Neural cell (in vitro differentiated cells): ENCODE measurements at regions not wholly inside any gene's neighbourhood (a gene's known extent, or its start where the extent isn't known, plus 50 kb on each side); places are given as distances from the start of the nearest gene placed in this dataset.

Experiments used
- H2AFZ ChIP-seq: fragments of 200-600, 300-800 bp; sonication (generic), shearing (Covaris generic); 2 replicates; pipeline ENCODE4 v1.6.0; 2014; ENCODE audit warnings: low read depth, mild to moderate bottlenecking, antibody characterized with exemption, low read length, moderate library complexity
- H3F3A ChIP-seq: fragments of 200-600 bp; shearing (Covaris generic); 2 replicates; pipeline ENCODE4 v1.6.1; 2016; ENCODE audit warnings: mild to moderate bottlenecking, moderate library complexity, mixed read lengths, antibody characterized with exemption, low read length; ENCODE audit not compliant: insufficient read depth, poor library complexity, severe bottlenecking
- H3K27ac ChIP-seq: fragments of 200-600, 300-800 bp; sonication (generic), shearing (Covaris generic); 2 replicates; pipeline ENCODE4 v1.5.1; 2014; ENCODE audit warnings: mild to moderate bottlenecking, low read length, moderate library complexity
- H3K27me3 ChIP-seq: fragments of 300-800, 200-600 bp; sonication (generic), shearing (Covaris generic); 2 replicates; pipeline ENCODE4 v1.6.0; 2014; ENCODE audit warnings: mild to moderate bottlenecking, low read depth, low read length, moderate library complexity; ENCODE audit not compliant: insufficient read depth
- H3K36me3 ChIP-seq: fragments of 300-800, 200-600 bp; sonication (generic), shearing (Covaris generic); 2 replicates; pipeline ENCODE4 v1.5.1; 2014; ENCODE audit warnings: mild to moderate bottlenecking, antibody characterized with exemption, low read length, moderate library complexity; ENCODE audit not compliant: insufficient read depth
- H3K4me2 ChIP-seq: fragments of 300-800, 200-600 bp; sonication (generic), shearing (Covaris generic); 2 replicates; pipeline ENCODE4 v1.6.0; 2014; ENCODE audit warnings: mild to moderate bottlenecking, low read length
- H3K4me3 ChIP-seq: fragments of 300-800, 200-600 bp; sonication (generic), shearing (Covaris generic); 2 replicates; pipeline ENCODE4 v1.5.1; 2014; ENCODE audit warnings: mild to moderate bottlenecking, low read length, moderate library complexity
- H3K79me2 ChIP-seq: fragments of 200-600 bp; shearing (Covaris generic); replicated peaks from 2 replicates; pipeline ENCODE4 v1.6.0; 2014; ENCODE audit warnings: mild to moderate bottlenecking, low read length, moderate library complexity; ENCODE audit not compliant: insufficient read depth
- H3K9ac ChIP-seq: fragments of 300-800, 200-600 bp; sonication (generic), shearing (Covaris generic); 2 replicates; pipeline ENCODE4 v1.6.1; 2016; ENCODE audit warnings: mild to moderate bottlenecking, low read length, mixed read lengths
- H3K9me2 ChIP-seq: fragments of 200-600 bp; shearing (Covaris generic); 2 replicates; pipeline ENCODE4 v1.6.1; 2016; ENCODE audit warnings: mild to moderate bottlenecking, low read length, mixed read lengths; ENCODE audit not compliant: insufficient read depth
- H3K9me3 ChIP-seq: fragments of 200-600, 300-800 bp; sonication (generic), shearing (Covaris generic); 2 replicates; pipeline ENCODE4 v1.6.1; 2016; ENCODE audit warnings: mild to moderate bottlenecking, mixed run types, low read length, moderate library complexity, mixed read lengths
- H4K20me1 ChIP-seq: fragments of 200-600 bp; shearing (Covaris generic); 2 replicates; pipeline ENCODE4 v1.6.1; 2016; ENCODE audit warnings: mild to moderate bottlenecking, mixed run types; ENCODE audit not compliant: insufficient read depth
- EP300 ChIP-seq: fragments of 450-650 bp; conservative IDR thresholded peaks from 2 replicates; pipeline ENCODE4 v1.6.1; 2014; ENCODE audit warnings: antibody characterized with exemption, mild to moderate bottlenecking, moderate library complexity; ENCODE audit not compliant: poor library complexity, severe bottlenecking
- EZH2 ChIP-seq: fragments of 200-600, 300-800 bp; shearing (Covaris generic), sonication (generic); IDR thresholded peaks from 2 replicates; pipeline ENCODE4 v1.6.1; 2014; ENCODE audit warnings: antibody characterized with exemption, low read length, borderline replicate concordance, mild to moderate bottlenecking; ENCODE audit not compliant: insufficient read depth, poor library complexity, severe bottlenecking
- MXI1 ChIP-seq: fragments of 450-650 bp; conservative IDR thresholded peaks from 2 replicates; pipeline ENCODE4 v1.6.1; 2014; ENCODE audit warnings: antibody characterized with exemption, mild to moderate bottlenecking; ENCODE audit not compliant: poor library complexity, severe bottlenecking
- POLR2AphosphoS5 ChIP-seq: IDR thresholded peaks from 2 replicates; pipeline ENCODE4 v1.6.1; 2012
- RAD21 ChIP-seq: fragments of 450-650 bp; conservative IDR thresholded peaks from 2 replicates; pipeline ENCODE4 v1.6.1; 2014; ENCODE audit warnings: antibody characterized with exemption, mild to moderate bottlenecking, moderate library complexity
- SMC3 ChIP-seq: fragments of 450-650 bp; conservative IDR thresholded peaks from 2 replicates; pipeline ENCODE4 v1.6.1; 2014; ENCODE audit warnings: antibody characterized with exemption, mild to moderate bottlenecking, moderate library complexity; ENCODE audit not compliant: poor library complexity
- TAF1 ChIP-seq: IDR thresholded peaks from 2 replicates; pipeline ENCODE4 v1.6.1; 2012; ENCODE audit warnings: low read depth
- TF ChIP-seq, protein P1 (sequence below): IDR thresholded peaks from 2 replicates; pipeline ENCODE4 v1.6.1; 2012; ENCODE audit warnings: borderline replicate concordance
- TF ChIP-seq, protein P2 (sequence below): fragments of 450-650 bp; IDR thresholded peaks from 2 replicates; pipeline ENCODE4 v1.5.1; 2014; ENCODE audit warnings: antibody characterized with exemption, mild to moderate bottlenecking, moderate library complexity; ENCODE audit not compliant: poor library complexity, severe bottlenecking

DNA sequence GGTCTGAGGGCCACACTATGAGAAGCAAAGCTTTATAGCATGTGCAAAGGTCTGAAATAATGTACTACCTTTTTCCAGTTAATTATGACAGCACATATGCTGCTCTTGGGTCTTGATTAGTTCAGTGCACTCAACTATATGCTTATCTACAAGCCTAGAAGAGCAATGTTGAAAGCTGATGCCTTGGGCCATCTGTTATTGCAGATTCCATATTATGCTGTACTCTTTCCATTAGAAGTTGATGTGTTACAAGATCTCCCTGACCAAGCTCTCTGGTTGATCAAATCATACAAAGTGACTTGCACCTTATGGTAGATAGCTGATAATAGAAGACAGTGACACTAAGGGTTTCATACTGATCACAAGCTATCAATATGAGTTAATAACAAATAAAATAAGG, 327.3 kb downstream of the FRK start:
- peaks cover 10% of the 10 kb centered on the region for H3K9me3 ChIP-seq
- no peak overlapping the region for H3K4me3 ChIP-seq

DNA sequence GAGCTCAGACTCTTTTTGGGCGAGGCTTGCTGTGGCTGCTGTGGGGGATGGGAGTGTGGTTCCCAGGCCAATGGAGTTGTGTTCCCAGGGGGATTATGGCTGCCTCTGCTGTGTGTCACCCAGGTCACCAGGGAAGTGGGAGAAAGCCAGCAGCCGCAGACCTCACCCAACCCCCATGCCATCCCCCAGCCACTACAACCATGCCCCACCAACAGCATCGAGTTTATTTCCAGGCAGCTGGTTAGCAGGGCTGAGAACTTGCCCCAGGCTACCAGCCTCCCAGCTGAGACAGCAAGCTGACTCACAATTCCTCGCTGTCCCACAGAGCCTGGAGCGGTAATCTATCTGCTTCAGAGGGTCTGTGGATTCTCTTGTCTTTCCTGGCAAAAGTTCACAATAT, 331.7 kb downstream of the FRK start:
- Histone ChIP-seq H3K4me2 (no peak overlapping the region), H3K4me3 (no peak overlapping the region), H4K20me1 (no peaks in the 10 kb centered on the region), H3K36me3 (no peaks in the 10 kb centered on the region), H3K9me2 (no peaks in the 10 kb centered on the region), H3K27me3 (no peaks in the 10 kb centered on the region), H2AFZ (no peak overlapping the region), H3K27ac (no peak overlapping the region), H3K79me2 (no peaks in the 10 kb centered on the region), H3F3A (no peaks in the 10 kb centered on the region), H3K9me3 (no peaks in the 10 kb centered on the region), H3K9ac (no peak overlapping the region)
- TF ChIP-seq RAD21 (no peak), MXI1 (no peak)
- TF ChIP-seq, protein P1, sequence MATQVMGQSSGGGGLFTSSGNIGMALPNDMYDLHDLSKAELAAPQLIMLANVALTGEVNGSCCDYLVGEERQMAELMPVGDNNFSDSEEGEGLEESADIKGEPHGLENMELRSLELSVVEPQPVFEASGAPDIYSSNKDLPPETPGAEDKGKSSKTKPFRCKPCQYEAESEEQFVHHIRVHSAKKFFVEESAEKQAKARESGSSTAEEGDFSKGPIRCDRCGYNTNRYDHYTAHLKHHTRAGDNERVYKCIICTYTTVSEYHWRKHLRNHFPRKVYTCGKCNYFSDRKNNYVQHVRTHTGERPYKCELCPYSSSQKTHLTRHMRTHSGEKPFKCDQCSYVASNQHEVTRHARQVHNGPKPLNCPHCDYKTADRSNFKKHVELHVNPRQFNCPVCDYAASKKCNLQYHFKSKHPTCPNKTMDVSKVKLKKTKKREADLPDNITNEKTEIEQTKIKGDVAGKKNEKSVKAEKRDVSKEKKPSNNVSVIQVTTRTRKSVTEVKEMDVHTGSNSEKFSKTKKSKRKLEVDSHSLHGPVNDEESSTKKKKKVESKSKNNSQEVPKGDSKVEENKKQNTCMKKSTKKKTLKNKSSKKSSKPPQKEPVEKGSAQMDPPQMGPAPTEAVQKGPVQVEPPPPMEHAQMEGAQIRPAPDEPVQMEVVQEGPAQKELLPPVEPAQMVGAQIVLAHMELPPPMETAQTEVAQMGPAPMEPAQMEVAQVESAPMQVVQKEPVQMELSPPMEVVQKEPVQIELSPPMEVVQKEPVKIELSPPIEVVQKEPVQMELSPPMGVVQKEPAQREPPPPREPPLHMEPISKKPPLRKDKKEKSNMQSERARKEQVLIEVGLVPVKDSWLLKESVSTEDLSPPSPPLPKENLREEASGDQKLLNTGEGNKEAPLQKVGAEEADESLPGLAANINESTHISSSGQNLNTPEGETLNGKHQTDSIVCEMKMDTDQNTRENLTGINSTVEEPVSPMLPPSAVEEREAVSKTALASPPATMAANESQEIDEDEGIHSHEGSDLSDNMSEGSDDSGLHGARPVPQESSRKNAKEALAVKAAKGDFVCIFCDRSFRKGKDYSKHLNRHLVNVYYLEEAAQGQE, result no peak

More for the DNA sequence above, 327.3 kb downstream of the FRK start:
- H3K36me3 ChIP-seq, result no peaks in the 10 kb centered on the region
- no peak overlapping the region for H3K9ac ChIP-seq
- H3K27ac ChIP-seq, result no peak overlapping the region
- H3F3A ChIP-seq, result no peaks in the 10 kb centered on the region
- no peaks in the 10 kb centered on the region for H3K27me3 ChIP-seq
- H3K4me2 ChIP-seq, result no peak overlapping the region
- TF ChIP-seq, protein P1, result no peak
- TF ChIP-seq SMC3 (no peak), MXI1 (no peak), TAF1 (no peak), RAD21 (no peak), EP300 (no peak), POLR2AphosphoS5 (no peak), EZH2 (no peak)
- TF ChIP-seq, protein P2, sequence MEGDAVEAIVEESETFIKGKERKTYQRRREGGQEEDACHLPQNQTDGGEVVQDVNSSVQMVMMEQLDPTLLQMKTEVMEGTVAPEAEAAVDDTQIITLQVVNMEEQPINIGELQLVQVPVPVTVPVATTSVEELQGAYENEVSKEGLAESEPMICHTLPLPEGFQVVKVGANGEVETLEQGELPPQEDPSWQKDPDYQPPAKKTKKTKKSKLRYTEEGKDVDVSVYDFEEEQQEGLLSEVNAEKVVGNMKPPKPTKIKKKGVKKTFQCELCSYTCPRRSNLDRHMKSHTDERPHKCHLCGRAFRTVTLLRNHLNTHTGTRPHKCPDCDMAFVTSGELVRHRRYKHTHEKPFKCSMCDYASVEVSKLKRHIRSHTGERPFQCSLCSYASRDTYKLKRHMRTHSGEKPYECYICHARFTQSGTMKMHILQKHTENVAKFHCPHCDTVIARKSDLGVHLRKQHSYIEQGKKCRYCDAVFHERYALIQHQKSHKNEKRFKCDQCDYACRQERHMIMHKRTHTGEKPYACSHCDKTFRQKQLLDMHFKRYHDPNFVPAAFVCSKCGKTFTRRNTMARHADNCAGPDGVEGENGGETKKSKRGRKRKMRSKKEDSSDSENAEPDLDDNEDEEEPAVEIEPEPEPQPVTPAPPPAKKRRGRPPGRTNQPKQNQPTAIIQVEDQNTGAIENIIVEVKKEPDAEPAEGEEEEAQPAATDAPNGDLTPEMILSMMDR, result no peak
- no peaks in the 10 kb centered on the region for H3K9me2 ChIP-seq
- H4K20me1 ChIP-seq, result no peaks in the 10 kb centered on the region
- no peaks in the 10 kb centered on the region for H3K79me2 ChIP-seq
- H2AFZ ChIP-seq, result no peak overlapping the region
